AG04450 (cell line): ENCODE measurements at regions not wholly inside any gene's neighbourhood (a gene's known extent, or its start where the extent isn't known, plus 50 kb on each side); places are given as distances from the start of the nearest gene placed in this dataset.

Experiments used
- CTCF ChIA-PET: fragments of 300-600, 350-600 bp; formaldehyde crosslinking; extraction: SDS; loops from one replicate; lab custom pipeline; 2022; ENCODE audit warnings: antibody characterized with exemption, inconsistent platforms; lab: Charles Lee
- POLR2A ChIA-PET: fragments of 350-600 bp; formaldehyde crosslinking; extraction: SDS; loops from one replicate; lab custom pipeline; 2021; ENCODE audit warnings: antibody characterized with exemption, inconsistent platforms; lab: Yijun Ruan, JAX
- DNase-seq: peaks from one replicate; pipeline ENCODE4 v3.0.0-alpha.2; 2011; ENCODE audit warnings: low read depth, low spot score
- H3K27ac ChIP-seq: one replicate; pipeline ENCODE4 v1.5.1; 2012; ENCODE audit warnings: low read depth, low read length, control low read depth
- H3K27me3 ChIP-seq: one replicate; pipeline ENCODE4 v1.6.0; 2012; ENCODE audit warnings: low read length; ENCODE audit not compliant: control insufficient read depth, insufficient read depth
- H3K4me3 ChIP-seq: 2 replicates; pipeline ENCODE4 v1.5.1; 2011; ENCODE audit warnings: mild to moderate bottlenecking, low read depth, low read length, control low read depth
- H3K9me3 ChIP-seq: 2 replicates; pipeline ENCODE4 v1.5.1; 2012; ENCODE audit warnings: low read length; ENCODE audit not compliant: control insufficient read depth, insufficient read depth
- CTCF ChIP-seq: IDR thresholded peaks from 2 replicates; pipeline ENCODE4 v1.5.1; 2011; ENCODE audit warnings: low read depth, low read length, control low read depth, inconsistent platforms

- Histone ChIP-seq H3K4me3 (no peak overlapping the region), H3K27me3 (no peaks in the 10 kb centered on the region), H3K27ac (no peak overlapping the region), H3K9me3 (no peaks in the 10 kb centered on the region)
- no peak for TF ChIP-seq CTCF
- CTCF ChIA-PET, result interaction anchor here (0.8 to 4.6 kb wide), 4 partner anchors 21 to 277 kb away, joined by 3 to 23 read pairs (median 6); partner anchors contain the start of gene DNAH7
- DNase-seq, result no peak
- POLR2A ChIA-PET, result no interaction called here
Observed at GRCh38 chr2:196344397-196344796, 173.0 kb upstream of the STK17B start.

- CTCF ChIA-PET, result no interaction called here
Observed at GRCh38 chr2:196353717-196354116, 182.3 kb upstream of the STK17B start.

DNA sequence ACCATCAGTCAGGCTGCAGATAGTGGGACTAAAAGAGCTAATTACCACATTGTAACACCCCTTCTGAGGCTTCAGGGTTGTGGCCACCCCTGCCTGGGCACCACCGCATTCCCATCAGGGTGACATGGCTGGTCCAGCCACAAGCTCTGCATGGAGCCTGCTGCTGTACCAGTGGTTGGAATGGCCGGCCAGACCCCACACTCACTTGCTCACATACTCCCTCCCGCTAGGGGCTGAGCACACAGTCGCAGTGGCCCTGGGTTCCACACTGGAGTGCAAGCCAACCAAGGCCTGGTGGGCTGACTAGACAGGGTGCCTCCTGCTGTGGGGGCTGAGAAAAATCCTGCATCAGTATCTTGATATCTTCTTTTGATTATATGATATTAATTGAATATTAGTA, 182.8 kb upstream of the STK17B start:
- Histone ChIP-seq H3K9me3 (peaks cover 10% of the 10 kb centered on the region), H3K27me3 (no peaks in the 10 kb centered on the region), H3K4me3 (no peak overlapping the region), H3K27ac (no peak overlapping the region)
- ChIA-PET POLR2A (no interaction called here), CTCF (no interaction called here)
- no peak for TF ChIP-seq CTCF
- no peak for DNase-seq

More at GRCh38 chr2:196353717-196354116, 182.3 kb upstream of the STK17B start:
- TF ChIP-seq CTCF, result no peak
- H3K4me3 ChIP-seq, result no peak overlapping the region
- POLR2A ChIA-PET, result no interaction called here
- no peak for DNase-seq
- no peak overlapping the region for H3K27ac ChIP-seq
- no peaks in the 10 kb centered on the region for H3K27me3 ChIP-seq
- peaks cover 10% of the 10 kb centered on the region for H3K9me3 ChIP-seq

- no peak for TF ChIP-seq CTCF
- no peaks in the 10 kb centered on the region for H3K27me3 ChIP-seq
- no peak overlapping the region for H3K27ac ChIP-seq
- no peak overlapping the region for H3K4me3 ChIP-seq
- POLR2A ChIA-PET, result no interaction called here
- CTCF ChIA-PET, result no interaction called here
- no peak for DNase-seq
- peaks cover 10% of the 10 kb centered on the region for H3K9me3 ChIP-seq
Observed at GRCh38 chr2:196356332-196356731, 185.0 kb upstream of the STK17B start.

GRCh38 chr2:196360650-196361049, 189.3 kb upstream of the STK17B start:
- Histone ChIP-seq H3K9me3 (no peaks in the 10 kb centered on the region), H3K4me3 (no peak overlapping the region), H3K27ac (no peak overlapping the region), H3K27me3 (no peaks in the 10 kb centered on the region)
- no peak for TF ChIP-seq CTCF
- ChIA-PET CTCF (no interaction called here), POLR2A (no interaction called here)
- no peak for DNase-seq
